PFSK-1 (cell line): ENCODE measurements at regions not wholly inside any gene's neighbourhood (a gene's known extent, or its start where the extent isn't known, plus 50 kb on each side); places are given as distances from the start of the nearest gene placed in this dataset.

Experiments used
- POLR2AphosphoS5 ChIP-seq: IDR thresholded peaks from 2 replicates; pipeline ENCODE4 v1.6.1; 2012; ENCODE audit warnings: low read depth, mild to moderate bottlenecking, control low read depth, low read length, moderate library complexity
- TAF1 ChIP-seq: IDR thresholded peaks from 2 replicates; pipeline ENCODE4 v1.6.1; 2012; ENCODE audit warnings: low read length, control low read depth, borderline replicate concordance; ENCODE audit not compliant: insufficient read depth
- TF ChIP-seq, protein P1 (sequence below), 2 experiments: IDR thresholded peaks; 2 replicates each; pipeline versions ENCODE4 v1.6.1 to v1.8.0; 2011 to 2012; ENCODE audit warnings: low read depth in 2 of 2, low read length in 2 of 2, control low read depth in 1 of 2, inconsistent platforms in 1 of 2, mild to moderate bottlenecking in 1 of 2, moderate library complexity in 1 of 2; ENCODE audit not compliant: insufficient read depth in 1 of 2

DNA sequence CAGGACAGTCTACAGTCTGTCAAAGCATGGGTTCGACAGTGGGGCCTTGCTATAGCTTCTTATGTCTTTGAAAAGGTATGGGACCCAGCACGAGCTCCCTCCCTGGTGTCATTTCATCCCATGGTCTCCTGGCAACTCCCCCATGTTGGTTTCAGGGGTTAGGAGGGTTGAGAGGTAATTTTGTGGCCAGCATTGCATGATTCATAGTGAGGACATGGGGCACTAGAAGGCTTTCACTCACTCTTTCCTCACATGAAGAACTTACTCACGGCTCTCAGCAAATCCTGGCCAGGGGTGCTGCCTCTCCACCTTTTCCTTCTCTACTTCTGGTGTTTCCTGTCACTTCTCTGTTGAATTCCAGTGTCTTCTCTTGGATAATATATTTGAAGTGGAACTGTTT lies 134.7 kb upstream of the TNPO1 start:
- TF ChIP-seq POLR2AphosphoS5 (no peak), TAF1 (no peak)
- TF ChIP-seq, protein P1, sequence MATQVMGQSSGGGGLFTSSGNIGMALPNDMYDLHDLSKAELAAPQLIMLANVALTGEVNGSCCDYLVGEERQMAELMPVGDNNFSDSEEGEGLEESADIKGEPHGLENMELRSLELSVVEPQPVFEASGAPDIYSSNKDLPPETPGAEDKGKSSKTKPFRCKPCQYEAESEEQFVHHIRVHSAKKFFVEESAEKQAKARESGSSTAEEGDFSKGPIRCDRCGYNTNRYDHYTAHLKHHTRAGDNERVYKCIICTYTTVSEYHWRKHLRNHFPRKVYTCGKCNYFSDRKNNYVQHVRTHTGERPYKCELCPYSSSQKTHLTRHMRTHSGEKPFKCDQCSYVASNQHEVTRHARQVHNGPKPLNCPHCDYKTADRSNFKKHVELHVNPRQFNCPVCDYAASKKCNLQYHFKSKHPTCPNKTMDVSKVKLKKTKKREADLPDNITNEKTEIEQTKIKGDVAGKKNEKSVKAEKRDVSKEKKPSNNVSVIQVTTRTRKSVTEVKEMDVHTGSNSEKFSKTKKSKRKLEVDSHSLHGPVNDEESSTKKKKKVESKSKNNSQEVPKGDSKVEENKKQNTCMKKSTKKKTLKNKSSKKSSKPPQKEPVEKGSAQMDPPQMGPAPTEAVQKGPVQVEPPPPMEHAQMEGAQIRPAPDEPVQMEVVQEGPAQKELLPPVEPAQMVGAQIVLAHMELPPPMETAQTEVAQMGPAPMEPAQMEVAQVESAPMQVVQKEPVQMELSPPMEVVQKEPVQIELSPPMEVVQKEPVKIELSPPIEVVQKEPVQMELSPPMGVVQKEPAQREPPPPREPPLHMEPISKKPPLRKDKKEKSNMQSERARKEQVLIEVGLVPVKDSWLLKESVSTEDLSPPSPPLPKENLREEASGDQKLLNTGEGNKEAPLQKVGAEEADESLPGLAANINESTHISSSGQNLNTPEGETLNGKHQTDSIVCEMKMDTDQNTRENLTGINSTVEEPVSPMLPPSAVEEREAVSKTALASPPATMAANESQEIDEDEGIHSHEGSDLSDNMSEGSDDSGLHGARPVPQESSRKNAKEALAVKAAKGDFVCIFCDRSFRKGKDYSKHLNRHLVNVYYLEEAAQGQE (IDR thresholded peaks at IDR 0.05; ENCODE audit: insufficient read depth in 1 of 2, low read depth in 2 of 2, low read length in 2 of 2): no peak
